H9 (cell line): ENCODE measurements at regions not wholly inside any gene's neighbourhood (a gene's known extent, or its start where the extent isn't known, plus 50 kb on each side); places are given as distances from the start of the nearest gene placed in this dataset.

Experiments used
- DNase-seq: peaks from one replicate; pipeline ENCODE4 v3.0.0-alpha.2; 2017
- H2AFZ ChIP-seq: one replicate; pipeline ENCODE4 v1.6.1; 2013; ENCODE audit warnings: mild to moderate bottlenecking, low read length, control low read depth, moderate library complexity
- H2AK5ac ChIP-seq: 2 replicates; pipeline ENCODE4 v1.6.1; 2013; ENCODE audit warnings: low read length, control low read depth, mixed read lengths; ENCODE audit not compliant: insufficient read length
- H2BK120ac ChIP-seq: one replicate; pipeline ENCODE4 v1.6.1; 2013; ENCODE audit warnings: low read depth, mild to moderate bottlenecking, low read length, control low read depth, inconsistent platforms; ENCODE audit not compliant: poor library complexity, severe bottlenecking
- H2BK12ac ChIP-seq: 2 replicates; pipeline ENCODE4 v1.6.1; 2013; ENCODE audit warnings: low read length, control low read depth, mixed read lengths, low read depth; ENCODE audit not compliant: insufficient read length
- H2BK15ac ChIP-seq: 2 replicates; pipeline ENCODE4 v1.6.1; 2013; ENCODE audit warnings: low read depth, low read length, control low read depth
- H2BK20ac ChIP-seq: one replicate; pipeline ENCODE4 v1.6.1; 2013; ENCODE audit warnings: low read depth, mild to moderate bottlenecking, low read length, control low read depth, inconsistent platforms; ENCODE audit not compliant: poor library complexity, severe bottlenecking
- H2BK5ac ChIP-seq: 2 replicates; pipeline ENCODE4 v1.6.1; 2013; ENCODE audit warnings: low read length, control low read depth, mixed read lengths; ENCODE audit not compliant: insufficient read length
- H3K14ac ChIP-seq: 2 replicates; pipeline ENCODE4 v1.6.1; 2013; ENCODE audit warnings: low read length, control low read depth; ENCODE audit not compliant: insufficient read depth
- H3K18ac ChIP-seq: 2 replicates; pipeline ENCODE4 v1.6.1; 2013; ENCODE audit warnings: low read depth, mild to moderate bottlenecking, mixed read lengths, low read length, control low read depth; ENCODE audit not compliant: insufficient read length
- H3K23ac ChIP-seq: 2 replicates; pipeline ENCODE4 v1.6.1; 2013; ENCODE audit warnings: low read length, control low read depth, mixed read lengths, low read depth; ENCODE audit not compliant: insufficient read length
- H3K23me2 ChIP-seq: 2 replicates; pipeline ENCODE4 v1.6.1; 2013; ENCODE audit warnings: low read depth, mild to moderate bottlenecking, mixed read lengths, low read length, control low read depth; ENCODE audit not compliant: insufficient read length, poor library complexity, severe bottlenecking
- H3K27ac ChIP-seq: 2 replicates; pipeline ENCODE4 v1.5.1; 2013; ENCODE audit warnings: low read length, control low read depth, mixed read lengths, low read depth; ENCODE audit not compliant: insufficient read length
- H3K27me3 ChIP-seq: 2 replicates; pipeline ENCODE4 v1.6.1; 2013; ENCODE audit warnings: low read length, control low read depth, inconsistent platforms; ENCODE audit not compliant: insufficient read depth
- H3K4ac ChIP-seq: 2 replicates; pipeline ENCODE4 v1.6.1; 2013; ENCODE audit warnings: low read depth, mild to moderate bottlenecking, control low read depth, inconsistent platforms, low read length, moderate library complexity
- H3K4me1 ChIP-seq: 2 replicates; pipeline ENCODE4 v1.6.1; 2013; ENCODE audit warnings: low read length, control low read depth, inconsistent platforms; ENCODE audit not compliant: insufficient read depth
- H3K4me2 ChIP-seq: 2 replicates; pipeline ENCODE4 v1.6.1; 2013; ENCODE audit warnings: low read length, control low read depth, mixed read lengths; ENCODE audit not compliant: insufficient read length, insufficient read depth
- H3K56ac ChIP-seq: 2 replicates; pipeline ENCODE4 v1.6.1; 2013; ENCODE audit warnings: low read depth, mild to moderate bottlenecking, mixed read lengths, low read length, control low read depth; ENCODE audit not compliant: insufficient read length
- H3K79me1 ChIP-seq: 2 replicates; pipeline ENCODE4 v1.6.1; 2013; ENCODE audit warnings: low read depth, mild to moderate bottlenecking, moderate library complexity, low read length, control low read depth, inconsistent platforms; ENCODE audit not compliant: insufficient read depth, poor library complexity, severe bottlenecking
- H3K79me2 ChIP-seq: 2 replicates; pipeline ENCODE4 v1.6.1; 2013; ENCODE audit warnings: low read length, control low read depth, inconsistent platforms; ENCODE audit not compliant: insufficient read depth
- H3K9ac ChIP-seq: 2 replicates; pipeline ENCODE4 v1.6.1; 2013; ENCODE audit warnings: low read length, control low read depth, mixed read lengths; ENCODE audit not compliant: insufficient read length; ENCODE audit errors: extremely low read depth
- H3K9me3 ChIP-seq: one replicate; pipeline ENCODE4 v1.6.1; 2013; ENCODE audit warnings: low read depth, low read length, inconsistent platforms; ENCODE audit not compliant: control insufficient read depth
- H3T11ph ChIP-seq: one replicate; pipeline ENCODE4 v1.6.1; 2013; ENCODE audit warnings: mild to moderate bottlenecking, low read length, control low read depth, inconsistent platforms
- H4K20me1 ChIP-seq: one replicate; pipeline ENCODE4 v1.6.1; 2013; ENCODE audit not compliant: control insufficient read depth, insufficient read length, insufficient read depth
- H4K5ac ChIP-seq: 2 replicates; pipeline ENCODE4 v1.6.1; 2013; ENCODE audit warnings: low read depth, mild to moderate bottlenecking, mixed read lengths, low read length, control low read depth; ENCODE audit not compliant: insufficient read length
- H4K8ac ChIP-seq: replicated peaks from 2 replicates; pipeline ENCODE4 v1.6.1; 2013; ENCODE audit warnings: low read length, control low read depth, mixed read lengths, low read depth; ENCODE audit not compliant: insufficient read length
- H4K91ac ChIP-seq: 2 replicates; pipeline ENCODE4 v1.6.1; 2013; ENCODE audit warnings: low read depth, mild to moderate bottlenecking, moderate library complexity, mixed read lengths, low read length, control low read depth; ENCODE audit not compliant: insufficient read length
- H3K27ac Mint-ChIP-seq, 3 experiments: 2 replicates in 2 of 3; 3 replicates in 1 of 3; pipeline ENCODE4 v1.8.0; 2020 to 2021; ENCODE audit warnings: mixed read lengths in 3 of 3, mild to moderate bottlenecking in 1 of 3, moderate library complexity in 1 of 3
- H3K27me3 Mint-ChIP-seq: 2 replicates; pipeline ENCODE4 v1.8.0; 2021; ENCODE audit warnings: low read depth, mild to moderate bottlenecking, moderate library complexity, mixed read lengths
- H3K36me3 Mint-ChIP-seq, 3 experiments: 2 replicates in 2 of 3; 3 replicates in 1 of 3; pipeline ENCODE4 v1.8.0; 2020 to 2021; ENCODE audit warnings: low read depth in 3 of 3, mixed read lengths in 3 of 3; ENCODE audit not compliant: insufficient read depth in 1 of 3
- H3K4me1 Mint-ChIP-seq, 2 experiments: 2 replicates each; pipeline ENCODE4 v1.8.0; 2020; ENCODE audit warnings: mixed read lengths in 2 of 2
- H3K4me3 Mint-ChIP-seq, 2 experiments: 2 replicates in 1 of 2; 3 replicates in 1 of 2; pipeline ENCODE4 v1.8.0; 2020 to 2021; ENCODE audit warnings: mild to moderate bottlenecking in 2 of 2, mixed read lengths in 2 of 2, moderate library complexity in 1 of 2
- H3K9me3 Mint-ChIP-seq, 2 experiments: 2 replicates in 1 of 2; 3 replicates in 1 of 2; pipeline ENCODE4 v1.8.0; 2020; ENCODE audit warnings: mild to moderate bottlenecking in 2 of 2, mixed read lengths in 2 of 2, moderate library complexity in 1 of 2
- WGBS: extraction: QIAGEN DNeasy Blood & Tissue Kit; methylation state at CpG from one replicate; pipeline ENCODE4 v1.1.7; 2013; ENCODE audit warnings: missing lambda C conversion rate, low lambda C conversion rate, mixed read lengths; ENCODE audit not compliant: insufficient read length; ENCODE audit errors: extremely low coverage; 5-methylcytosine and 5-hydroxymethylcytosine counted together
- TF ChIP-seq, protein P1 (sequence below): fragments of 200-600 bp; sonication (generic); conservative IDR thresholded peaks from 3 replicates; pipeline ENCODE4 v1.8.0; 2021; ENCODE audit warnings: antibody characterized with exemption, mild to moderate bottlenecking

DNA sequence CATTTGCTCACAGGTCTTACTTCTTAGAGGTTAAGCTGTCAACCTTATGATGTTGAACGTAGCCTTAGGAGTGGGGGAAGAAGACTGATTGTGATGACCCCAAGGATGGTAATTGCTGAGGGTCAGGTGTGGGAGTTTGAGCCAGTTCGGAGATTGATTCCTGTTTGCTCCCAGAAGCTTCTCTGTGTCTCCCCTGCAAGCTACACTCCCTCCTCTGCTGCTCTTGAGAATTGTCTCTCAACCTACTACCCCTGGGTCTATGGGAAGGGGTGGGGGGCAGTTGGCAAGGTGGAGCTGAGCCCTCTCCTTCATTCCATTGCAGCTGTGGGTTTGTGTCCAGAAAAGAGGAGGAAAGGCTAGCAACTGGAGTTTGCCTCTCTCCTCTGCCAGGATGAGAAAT, 113.8 kb downstream of the PLEKHG1 start:
- no peak overlapping the region for H2BK120ac ChIP-seq
- H4K91ac ChIP-seq, result no peak overlapping the region
- no peaks in the 10 kb centered on the region for H3K4me1 ChIP-seq
- Mint-ChIP-seq H3K27me3 (no peaks in the 10 kb centered on the region; the same call in 1 of the 2 replicates), H3K9me3 (no peaks in the 10 kb centered on the region), H3K4me1 (peaks cover 14 to 17% of the 10 kb centered on the region in 2 experiments), H3K27ac (no peak overlapping the region), H3K36me3 (no peaks in the 10 kb centered on the region), H3K4me3 (no peak overlapping the region)
- no peak overlapping the region for H2AFZ ChIP-seq
- H3K4me2 ChIP-seq, result no peak overlapping the region
- H3K23ac ChIP-seq, result no peak overlapping the region
- H4K20me1 ChIP-seq, result no peaks in the 10 kb centered on the region
- H2AK5ac ChIP-seq, result no peak overlapping the region
- no peaks in the 10 kb centered on the region for H3K79me2 ChIP-seq
- no peak overlapping the region for H3K27ac ChIP-seq
- H3K23me2 ChIP-seq, result no peaks in the 10 kb centered on the region
- H3K14ac ChIP-seq, result no peak overlapping the region
- no peaks in the 10 kb centered on the region for H3K27me3 ChIP-seq
- H2BK12ac ChIP-seq, result no peak overlapping the region
- H3T11ph ChIP-seq, result no peak overlapping the region
- H3K4ac ChIP-seq, result no peak overlapping the region
- WGBS, result no CpG with 5 or more reads among the region's 2 CpGs
- H3K18ac ChIP-seq, result no peak overlapping the region
- DNase-seq, result no peak
- no peak overlapping the region for H2BK15ac ChIP-seq
- no peak overlapping the region for H4K5ac ChIP-seq
- H2BK20ac ChIP-seq, result no peak overlapping the region
- TF ChIP-seq, protein P1, sequence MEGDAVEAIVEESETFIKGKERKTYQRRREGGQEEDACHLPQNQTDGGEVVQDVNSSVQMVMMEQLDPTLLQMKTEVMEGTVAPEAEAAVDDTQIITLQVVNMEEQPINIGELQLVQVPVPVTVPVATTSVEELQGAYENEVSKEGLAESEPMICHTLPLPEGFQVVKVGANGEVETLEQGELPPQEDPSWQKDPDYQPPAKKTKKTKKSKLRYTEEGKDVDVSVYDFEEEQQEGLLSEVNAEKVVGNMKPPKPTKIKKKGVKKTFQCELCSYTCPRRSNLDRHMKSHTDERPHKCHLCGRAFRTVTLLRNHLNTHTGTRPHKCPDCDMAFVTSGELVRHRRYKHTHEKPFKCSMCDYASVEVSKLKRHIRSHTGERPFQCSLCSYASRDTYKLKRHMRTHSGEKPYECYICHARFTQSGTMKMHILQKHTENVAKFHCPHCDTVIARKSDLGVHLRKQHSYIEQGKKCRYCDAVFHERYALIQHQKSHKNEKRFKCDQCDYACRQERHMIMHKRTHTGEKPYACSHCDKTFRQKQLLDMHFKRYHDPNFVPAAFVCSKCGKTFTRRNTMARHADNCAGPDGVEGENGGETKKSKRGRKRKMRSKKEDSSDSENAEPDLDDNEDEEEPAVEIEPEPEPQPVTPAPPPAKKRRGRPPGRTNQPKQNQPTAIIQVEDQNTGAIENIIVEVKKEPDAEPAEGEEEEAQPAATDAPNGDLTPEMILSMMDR, result no peak
- H3K56ac ChIP-seq, result no peak overlapping the region
- H4K8ac ChIP-seq, result no peak overlapping the region
- no peak overlapping the region for H3K9ac ChIP-seq
- H3K79me1 ChIP-seq, result no peaks in the 10 kb centered on the region
- no peaks in the 10 kb centered on the region for H3K9me3 ChIP-seq
- H2BK5ac ChIP-seq, result no peak overlapping the region
